ENCODE measurements at regions not wholly inside any gene's neighbourhood (a gene's known extent, or its start where the extent isn't known, plus 50 kb on each side); places are given as distances from the start of the nearest gene placed in this dataset.

DNA sequence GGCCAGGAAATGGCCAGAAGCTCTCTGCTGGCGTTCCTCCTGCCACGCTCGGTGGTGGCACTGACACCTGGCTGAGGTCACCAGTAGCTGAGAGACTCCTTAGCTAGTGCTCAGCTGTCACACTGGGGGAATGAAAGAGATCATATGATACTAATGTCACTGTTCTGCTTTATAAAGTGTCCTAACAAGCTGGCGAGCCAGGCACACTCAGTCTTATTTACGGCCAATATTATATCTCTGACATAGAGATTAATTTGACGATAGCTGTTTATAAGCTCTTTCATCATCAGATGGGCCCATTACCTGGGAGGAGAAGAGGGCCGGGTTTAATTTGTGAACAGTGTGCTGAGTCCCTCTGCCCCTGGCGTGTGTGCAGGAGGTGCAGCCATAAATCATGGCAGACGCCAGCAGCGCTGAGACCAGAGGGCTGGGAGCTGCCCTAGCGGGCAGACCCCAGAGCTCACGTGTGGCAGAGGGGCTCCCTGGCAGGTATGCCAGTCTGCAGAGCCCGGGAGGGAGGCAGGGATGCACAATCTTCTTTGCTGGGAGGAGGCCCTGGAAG lies 246.5 kb downstream of the HAUS1 start:
- no peak for DNase-seq

DNA sequence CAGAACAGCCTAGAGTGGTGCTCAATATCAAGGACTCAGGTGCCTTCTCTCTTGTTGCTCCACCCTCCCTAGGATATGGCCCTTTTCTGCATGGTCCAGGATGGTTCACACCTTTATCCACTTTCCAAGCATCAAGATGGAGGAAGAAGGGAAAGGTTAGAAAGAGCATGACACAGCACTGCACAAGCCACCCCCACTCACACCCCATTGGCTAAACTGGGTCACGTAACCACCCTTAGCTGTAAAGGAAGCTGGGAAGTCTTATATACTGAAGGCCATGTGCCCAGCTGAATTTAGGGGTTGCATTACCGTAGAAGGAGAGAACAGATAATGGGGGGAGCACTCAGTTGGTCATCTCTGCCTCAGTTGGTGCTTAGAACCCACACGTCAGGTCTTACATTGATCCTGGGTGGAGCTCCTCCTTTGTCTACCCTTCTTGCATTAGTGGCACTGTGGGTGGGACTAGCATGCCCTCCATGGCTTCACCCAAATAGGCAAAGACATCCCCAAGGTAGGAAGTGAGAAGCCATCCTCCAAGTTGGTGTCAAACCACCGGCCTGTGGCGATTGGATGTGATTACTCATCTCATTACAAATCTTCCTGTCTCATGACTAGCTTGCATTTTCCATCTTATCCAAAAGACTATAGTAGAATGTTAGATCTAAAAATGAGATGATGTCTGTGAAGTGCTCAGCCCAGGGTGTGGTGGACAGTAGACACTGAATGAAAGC lies 248.5 kb downstream of the HAUS1 start:
- DNase-seq: no peak

DNA sequence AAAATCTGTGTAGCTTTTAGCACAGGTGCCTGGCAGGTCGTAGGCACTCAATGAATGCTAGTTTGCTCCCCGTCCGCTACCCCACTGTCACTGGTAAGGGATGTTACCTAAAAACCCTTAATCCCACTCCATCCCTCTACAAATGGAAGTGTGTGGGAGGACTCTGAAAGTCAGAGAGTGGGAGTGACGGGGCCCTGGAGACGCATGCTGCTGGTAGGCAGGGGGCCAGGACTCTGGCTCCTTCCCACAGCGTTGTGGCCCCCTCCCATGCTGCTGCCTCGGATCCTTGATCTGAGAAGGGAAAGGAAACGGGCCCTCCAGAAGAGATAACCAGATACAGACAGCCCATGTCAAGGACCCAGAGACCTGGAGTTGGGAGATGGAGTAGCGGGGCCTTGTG lies 249.3 kb downstream of the HAUS1 start:
- DNase-seq: no peak

DNA sequence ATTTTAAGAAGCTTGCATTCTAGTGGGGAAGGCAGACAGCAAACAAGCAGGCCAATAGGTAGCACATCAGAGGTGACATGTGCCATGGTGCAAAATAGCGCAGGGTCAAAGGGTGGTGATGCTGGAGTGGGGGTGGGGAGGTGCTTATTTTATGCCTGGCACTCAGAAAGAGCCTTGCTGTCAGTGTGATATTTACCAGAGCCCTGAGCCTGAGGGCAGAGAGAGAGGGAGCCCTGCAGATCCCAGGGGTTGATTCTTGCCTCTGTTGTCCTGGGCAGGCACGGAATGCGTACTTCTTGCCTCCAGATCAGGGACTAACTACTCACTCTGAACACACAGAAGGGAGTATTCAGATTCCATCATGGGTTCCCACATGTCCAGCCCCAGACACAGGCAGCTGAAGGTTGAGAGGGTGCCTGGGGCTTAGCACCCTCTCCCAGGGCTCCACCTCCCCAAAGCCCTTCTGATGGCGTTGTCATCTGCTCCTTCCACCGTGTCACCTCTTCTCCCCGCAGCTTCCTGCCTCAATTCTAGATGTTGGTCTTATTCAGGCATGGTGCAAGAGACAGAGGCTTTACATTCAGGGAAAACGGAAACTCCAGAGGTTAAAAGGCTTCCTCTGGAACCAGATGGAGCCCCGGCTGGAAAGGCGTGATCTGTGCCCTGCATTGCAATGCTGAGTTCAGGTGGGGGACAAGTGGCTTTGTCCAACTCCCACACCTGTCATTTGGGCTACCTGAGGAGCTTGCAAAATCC lies 252.3 kb downstream of the HAUS1 start:
- no peak for DNase-seq

DNA sequence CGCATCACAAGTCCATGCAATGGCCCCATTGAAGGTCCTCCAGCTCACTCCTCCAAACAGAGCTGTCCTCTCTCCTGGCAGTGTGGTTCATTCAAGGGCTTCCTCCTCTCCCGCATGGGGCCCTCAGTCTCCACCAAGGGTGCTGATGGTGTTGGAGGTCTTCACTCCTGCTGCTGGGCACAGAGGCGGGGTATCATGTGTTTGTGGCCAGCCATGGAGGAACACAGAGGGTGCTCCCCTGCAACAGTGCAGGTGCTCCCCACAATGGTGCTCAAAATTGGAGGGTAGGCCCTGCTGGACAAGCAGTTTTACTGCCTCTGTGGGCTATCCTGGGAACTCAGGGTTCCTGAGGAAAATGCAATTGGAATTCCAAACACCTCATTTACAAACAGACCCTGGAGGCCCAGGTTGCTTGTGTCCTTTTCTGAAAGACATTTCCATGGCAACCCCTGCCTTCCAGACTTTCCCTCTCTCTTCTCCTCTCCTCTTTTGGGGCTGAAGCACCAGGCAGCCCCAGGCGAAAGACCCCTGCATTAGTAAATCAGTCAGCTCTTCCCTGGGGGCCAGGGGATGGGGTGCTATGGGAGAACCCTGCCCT lies 256.0 kb downstream of the HAUS1 start:
- no peak for DNase-seq

DNA sequence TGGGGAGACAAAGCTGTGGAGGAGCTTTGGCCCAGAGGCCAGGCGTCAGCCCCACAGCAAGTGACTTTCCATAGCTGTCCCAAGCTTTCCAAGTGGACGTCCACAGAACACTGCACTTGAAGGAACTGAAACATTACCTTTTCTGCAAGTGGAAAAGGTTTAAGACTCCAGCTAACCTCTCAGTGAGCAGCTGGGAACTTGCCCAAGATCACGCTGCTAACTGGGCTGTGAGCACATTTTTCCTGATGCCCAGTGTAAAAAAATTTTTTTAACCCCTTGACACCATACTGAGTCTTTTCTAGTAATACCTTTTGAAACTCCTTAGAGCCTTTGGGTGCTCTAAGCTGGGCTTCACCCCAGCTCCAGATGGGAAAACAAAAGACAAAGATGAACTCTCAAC lies 256.7 kb downstream of the HAUS1 start:
- DNase-seq: no peak

DNA sequence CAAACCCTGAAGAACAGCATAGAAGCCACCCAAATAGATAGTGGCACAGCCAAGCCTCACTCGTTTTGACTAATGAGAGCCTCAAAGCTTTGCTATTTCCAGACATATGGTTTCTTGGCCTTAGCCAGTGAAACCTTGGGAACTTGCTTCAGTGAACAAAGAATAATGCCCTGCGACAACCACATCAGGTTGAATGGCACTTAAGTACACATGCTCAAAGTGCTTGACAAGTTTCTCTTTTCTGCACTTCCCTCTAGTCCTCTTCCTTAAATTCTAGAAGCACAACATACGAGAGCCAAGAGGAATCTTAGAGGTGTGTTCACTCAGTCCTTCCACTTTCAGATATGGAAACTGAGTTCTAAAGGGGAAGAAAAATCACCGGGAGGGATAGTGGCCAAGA lies 258.3 kb downstream of the HAUS1 start:
- DNase-seq: no peak

DNA sequence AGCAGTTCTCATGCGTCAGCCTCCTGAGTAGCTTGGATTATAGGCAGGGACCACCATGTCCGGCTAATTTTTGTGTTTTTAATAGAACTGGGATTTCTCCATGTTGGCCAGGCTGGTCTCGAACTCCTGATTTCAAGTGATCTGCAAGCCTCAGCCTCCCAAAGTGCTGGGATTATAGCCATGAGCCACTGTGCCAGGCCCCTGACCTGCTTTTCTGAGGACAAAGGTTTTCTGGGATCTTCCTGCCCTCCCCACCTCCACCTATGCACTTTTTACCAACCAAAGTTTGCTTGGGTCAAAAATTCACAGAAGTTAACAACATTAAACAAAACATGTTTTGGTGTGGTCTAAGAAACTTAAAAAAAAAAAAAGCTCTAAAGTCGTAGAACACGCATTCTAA lies 259.9 kb downstream of the HAUS1 start:
- DNase-seq: no peak

DNA sequence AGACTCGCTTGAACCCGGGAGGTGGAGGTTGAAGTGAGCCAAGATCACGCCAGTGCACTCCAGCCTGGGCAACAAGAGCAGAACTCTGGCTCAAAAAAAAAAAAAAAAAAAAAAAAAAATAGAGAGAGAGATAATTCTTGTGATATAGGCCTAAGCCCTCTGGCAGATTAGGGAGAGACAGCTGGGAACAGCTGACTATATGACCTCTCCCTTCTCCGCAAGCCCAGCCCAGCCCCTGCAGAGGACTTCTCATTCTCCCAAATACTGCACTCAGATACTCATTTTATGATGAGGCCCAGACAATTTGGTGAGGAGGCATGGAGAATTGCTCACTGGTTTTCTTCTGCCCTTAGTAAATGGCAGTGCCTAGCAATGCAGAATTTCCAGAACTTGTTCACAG lies 262.0 kb downstream of the HAUS1 start:
- no peak for DNase-seq

DNA sequence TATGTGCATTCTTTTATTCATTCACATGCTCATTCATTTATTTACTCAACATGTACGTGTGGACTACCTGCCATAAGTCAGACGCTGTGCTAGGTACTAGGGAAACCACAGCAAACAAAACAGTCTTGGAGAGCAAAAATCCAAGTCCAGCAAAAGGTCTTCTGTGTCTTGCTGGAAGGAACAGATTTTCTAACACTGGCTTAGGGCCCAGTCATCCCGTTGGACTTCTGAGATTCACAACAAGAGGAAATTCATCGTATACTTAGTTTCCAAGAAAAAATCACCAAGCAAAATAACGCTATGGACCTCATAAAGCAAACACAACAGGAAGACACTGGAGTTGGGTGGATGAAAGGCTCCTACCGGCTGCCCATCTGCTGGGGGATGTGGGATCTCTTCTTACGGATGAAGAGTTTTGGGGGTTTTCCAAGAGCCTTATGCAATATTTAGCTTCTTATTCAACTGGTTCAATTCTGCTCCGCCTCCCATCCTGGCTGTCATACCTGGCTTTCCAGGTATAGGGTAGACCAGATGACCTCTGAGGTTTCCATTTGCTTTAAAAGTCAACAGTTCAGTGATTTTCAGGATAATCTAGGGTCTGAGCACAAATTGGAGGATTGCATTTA lies 262.7 kb downstream of the HAUS1 start:
- no peak for DNase-seq

DNA sequence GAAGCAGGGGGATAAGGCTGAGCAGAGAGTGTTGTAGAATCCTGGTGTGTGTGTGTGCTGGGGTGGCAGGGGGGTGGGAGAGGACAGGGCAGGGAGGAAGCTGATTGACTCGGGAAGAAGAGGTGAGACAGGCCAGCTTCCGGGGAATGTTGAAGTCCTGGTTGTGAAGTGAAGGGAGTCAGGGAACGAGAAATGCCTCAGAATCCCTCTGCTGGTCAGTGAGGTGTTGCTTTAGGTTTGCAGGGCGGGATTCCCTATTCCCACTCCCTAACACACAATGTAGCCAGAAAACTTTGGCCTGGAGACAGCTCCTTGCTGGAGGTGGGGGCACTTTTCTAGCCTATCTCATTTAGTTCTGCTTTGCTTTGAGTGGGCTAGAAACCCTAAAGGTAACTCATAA lies 265.1 kb downstream of the HAUS1 start:
- no peak for DNase-seq

DNA sequence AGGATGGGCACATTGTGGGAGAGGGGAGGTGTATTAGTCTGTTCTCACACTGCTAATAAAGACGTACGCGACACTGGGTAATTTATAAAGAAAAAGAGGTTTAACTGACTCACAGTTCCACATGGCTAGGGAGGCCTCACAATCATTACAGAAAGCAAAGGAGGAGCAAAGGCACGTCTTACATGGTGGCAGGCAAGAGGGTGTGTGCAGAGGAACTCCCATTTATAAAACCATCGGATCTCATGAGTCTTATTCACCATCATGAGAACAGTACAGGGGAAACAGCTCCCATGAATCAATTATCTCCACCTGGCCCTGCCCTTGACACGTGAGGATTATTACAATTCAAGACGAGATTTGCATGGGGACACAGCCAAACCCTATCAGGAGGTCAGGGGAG lies 266.7 kb downstream of the HAUS1 start:
- no peak for DNase-seq

DNA sequence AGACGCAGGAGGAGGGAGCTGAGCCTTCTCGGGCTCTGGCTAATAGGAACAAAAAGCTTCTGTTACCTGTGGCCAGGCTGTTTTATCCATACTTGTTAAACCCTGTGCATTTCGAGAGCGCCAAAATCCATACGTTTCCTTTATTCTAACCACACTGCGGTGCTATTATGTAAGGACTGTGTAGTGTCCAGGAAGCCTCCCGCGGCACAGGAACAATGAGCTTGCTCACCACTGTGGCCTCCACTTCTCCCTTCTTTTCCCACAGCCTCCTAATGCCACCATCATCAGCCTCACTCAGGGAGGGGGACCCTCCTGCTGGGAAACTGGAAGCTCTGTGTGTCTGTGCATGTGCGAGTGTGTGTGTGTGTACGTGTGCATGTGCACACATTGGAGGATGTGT lies 268.5 kb downstream of the HAUS1 start:
- no peak for DNase-seq

DNA sequence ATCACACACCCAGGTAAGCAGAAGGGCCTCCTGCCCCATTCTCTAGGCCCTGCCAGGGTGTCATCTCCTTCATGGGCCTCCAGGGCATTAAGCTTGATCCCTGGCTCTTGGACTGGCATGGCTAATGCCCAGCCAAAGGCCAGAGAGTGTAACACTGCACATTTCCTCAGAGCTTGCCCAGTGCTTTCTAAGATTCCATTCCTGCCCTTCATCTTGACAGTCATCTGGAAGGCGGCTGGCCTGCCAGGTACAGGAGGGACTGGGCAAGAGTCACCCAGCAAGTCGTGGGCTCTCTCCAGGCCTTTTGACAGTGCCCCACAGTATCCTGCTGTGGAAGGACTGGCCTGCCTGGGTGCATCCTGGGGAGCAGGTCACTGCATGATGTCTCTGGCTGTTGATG lies 268.9 kb downstream of the HAUS1 start:
- DNase-seq: no peak

DNA sequence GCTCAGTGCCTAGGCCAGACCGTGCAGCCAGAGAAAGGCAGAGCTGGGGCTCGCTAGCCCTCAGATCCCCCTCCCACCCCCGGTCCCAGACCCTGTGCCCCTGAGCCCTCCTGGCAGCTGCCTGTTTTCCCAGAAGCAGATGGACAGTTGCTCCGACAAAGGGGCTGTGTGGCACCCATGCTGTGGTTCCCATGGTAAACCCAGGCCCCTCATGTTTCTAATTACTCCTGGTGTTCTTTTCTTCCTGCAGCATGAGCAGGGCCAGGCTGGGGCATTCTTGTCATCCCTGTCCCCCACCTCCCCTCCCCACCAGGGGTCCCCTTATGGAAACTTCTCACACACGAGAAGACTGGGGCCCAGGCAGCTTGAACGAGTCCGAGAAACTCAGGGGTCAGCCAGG lies 269.6 kb downstream of the HAUS1 start:
- no peak for DNase-seq

DNA sequence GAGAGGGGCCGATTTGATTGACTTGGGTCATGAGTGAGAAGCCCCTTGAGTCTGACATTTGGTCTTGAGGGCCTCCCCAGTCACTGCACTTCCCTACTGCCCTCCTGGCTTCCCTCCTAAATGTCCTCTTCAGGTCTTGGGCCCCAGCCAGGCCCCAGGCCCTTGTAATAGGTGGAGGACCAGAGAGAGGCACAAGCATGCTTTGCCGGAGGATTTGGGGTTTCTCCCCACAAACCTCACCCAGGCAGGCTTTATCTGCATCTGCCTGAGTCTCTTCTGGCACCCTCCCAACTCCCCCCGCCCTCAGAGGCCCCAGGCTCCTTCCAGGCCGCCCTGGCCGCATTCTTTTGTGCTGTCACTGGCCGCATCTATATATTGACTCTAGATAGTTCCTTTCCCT lies 270.7 kb downstream of the HAUS1 start:
- no peak for DNase-seq

DNA sequence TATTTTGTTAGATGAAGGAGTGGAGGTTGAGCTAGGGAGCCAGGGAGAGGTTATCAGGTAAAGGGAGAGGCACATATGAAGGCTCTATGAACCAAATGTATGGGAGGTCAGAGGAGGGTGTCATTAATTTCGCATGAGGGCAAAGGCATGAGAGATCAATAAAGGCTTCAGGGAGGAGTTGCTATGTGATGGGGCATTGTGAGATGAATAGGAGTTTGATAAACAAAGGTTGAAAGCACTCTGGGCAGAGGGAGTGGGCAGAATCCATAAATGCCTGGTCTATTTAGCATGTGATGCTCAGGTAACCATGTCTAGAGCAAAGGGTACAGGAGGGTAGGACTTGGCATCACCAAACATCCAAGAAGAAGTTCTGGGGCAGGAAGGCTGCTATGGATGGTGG lies 273.4 kb downstream of the HAUS1 start:
- DNase-seq: no peak

DNA sequence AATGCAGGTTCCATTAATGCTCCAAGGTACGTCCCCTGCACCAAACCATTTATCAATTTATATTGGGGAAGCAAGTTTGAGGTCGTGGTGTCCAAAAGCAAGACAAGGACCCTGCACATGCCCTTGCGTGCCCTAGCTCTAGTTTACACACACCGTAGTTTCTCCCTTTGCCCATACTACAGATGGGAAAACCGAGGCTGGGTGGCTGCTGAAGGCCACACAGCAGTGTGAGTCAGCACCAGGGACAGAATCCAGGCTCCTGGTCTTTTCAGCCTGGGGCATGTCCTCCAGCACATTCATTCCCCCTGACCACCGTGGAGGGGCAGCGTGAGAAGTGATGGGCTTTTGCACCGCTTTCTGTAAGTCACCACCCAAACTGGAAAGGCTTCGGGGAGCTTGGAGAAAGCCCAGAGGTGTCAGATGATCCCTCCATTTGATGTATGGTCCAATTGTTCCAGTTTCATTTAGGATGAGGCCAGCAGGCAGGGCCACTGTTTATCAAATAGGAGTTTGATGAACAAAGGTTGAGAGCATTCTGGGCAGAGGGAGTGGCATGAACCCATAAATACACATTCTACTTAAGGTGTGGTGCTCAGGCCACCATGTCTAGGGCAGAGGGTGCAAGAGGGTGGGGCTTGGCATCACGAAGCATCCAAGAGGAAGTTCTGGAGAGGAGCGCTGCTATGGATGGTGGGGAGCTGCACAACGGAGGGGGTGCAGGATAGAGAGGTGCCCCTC lies 274.1 kb downstream of the HAUS1 start:
- DNase-seq: no peak

DNA sequence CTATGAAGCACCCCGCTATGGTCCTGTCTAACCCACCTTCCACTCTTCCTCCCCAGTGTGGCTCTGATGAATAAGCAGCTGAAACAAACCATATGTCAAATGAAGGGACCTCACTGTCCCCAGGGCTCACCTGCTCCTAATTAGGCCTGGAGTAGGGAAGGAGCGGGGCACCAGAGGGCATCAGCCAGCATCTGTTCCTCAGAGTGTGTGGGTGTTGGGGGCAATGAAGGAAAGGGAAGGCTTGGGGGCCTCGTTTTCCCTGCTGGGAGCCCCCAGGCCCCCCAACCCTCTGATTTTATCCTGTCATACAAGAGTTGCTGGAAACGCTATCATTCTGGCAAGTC lies 274.7 kb downstream of the HAUS1 start:
- DNase-seq: no peak

DNA sequence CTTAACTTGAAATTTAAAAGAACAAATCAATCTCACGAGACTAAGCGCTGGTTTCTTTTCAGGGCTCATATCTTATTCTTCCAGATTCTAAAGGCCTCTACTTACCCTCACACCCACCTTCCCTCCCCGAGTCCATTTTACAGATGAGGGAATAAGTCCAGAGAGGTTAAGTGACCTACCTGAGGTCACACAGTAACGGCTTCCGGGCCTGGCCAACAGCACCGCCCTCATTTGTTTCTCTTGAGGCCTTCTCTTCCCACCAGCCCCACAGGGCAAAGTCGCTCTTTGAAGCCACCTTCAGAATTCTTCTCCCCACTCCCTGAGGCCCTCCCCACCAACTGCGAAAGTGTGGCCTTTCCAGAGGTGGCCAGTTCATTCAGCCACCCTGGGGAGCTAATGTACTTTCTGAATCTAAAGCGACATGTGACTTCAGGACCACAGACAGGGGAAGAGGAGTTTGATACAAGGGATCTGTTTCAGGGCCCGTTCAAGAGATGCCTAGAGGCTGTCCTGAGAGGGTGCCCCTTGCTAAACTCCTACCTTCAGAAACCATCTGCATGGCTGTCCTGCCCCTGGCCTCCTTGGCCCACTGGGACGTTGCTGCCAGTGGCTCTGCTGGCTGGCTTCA lies 275.3 kb downstream of the HAUS1 start:
- no peak for DNase-seq

DNA sequence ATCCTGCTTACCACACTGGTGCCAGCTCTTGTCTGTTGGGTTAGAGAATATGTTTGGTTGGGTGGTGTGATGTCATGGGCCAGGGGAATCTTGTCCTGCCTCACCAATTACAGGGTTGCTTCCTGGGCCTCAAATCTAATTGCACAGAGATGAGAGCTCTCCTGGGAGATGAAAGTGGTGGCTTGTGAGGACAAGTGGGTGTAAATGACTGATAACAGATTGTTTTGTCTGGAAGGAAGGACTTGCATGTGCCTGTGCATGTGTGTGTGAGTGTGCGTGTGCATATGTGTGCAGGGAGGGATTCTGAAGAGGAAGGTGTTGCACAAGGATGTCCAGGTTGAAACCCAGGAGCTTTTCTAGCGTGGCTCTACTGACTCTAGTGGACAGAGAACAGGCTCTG lies 271.9 kb downstream of the LOXHD1 start:
- no peak for DNase-seq

DNA sequence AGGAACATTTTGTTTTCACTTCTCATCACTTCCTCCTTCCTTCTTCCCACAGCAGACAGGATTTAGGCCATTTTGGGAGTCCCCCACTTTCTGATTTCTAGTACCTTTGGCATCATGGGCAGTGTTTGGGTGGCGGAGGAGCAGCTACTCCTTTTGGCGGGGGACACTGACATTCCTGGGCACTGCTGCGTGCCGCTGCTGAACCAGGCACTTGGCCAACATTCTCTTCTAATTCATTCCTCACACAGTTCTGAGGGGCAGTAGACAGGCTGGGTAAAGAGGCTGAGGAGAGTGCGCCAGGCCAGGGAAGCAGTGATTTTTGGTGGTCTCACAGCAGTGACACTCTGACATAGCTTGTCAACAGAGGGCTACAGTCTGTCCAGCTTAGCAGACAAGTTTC lies 270.2 kb downstream of the LOXHD1 start:
- DNase-seq: no peak
